ENCODE measurements at regions not wholly inside any gene's neighbourhood (a gene's known extent, or its start where the extent isn't known, plus 50 kb on each side); places are given as distances from the start of the nearest gene placed in this dataset.
A peak's percentile ranks its signal among the peaks of the same experiment; 100 is the strongest.

DNA sequence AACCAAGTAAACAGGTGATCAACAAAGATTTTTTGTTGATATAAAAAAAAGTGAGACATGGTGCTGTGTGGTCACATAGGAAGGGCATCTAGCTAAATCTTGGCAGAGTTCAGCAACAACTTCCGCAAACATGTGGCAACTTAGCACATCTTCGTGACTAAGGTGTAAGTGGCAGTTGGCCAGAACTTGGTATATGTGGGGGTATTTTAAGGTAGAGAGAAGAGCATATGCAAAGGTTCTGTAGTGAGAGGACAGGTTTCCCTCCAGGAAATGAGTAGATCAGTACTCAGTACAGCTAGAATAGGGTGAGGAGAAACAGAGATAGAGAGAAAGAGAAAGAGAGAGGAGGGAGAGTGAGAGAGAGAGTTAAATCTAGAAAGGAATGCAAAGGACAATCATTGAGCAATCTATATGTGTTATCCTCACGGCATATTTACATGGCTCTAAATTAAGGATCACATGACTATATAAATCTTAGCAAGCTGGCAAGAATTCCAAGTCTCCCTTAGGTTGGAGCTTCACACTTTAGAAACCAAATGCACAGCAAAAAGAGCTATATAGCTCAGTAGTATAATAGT, 227.7 kb upstream of the HMGA2 start:
- DNase-seq (ENCODE audit: low read depth in 2 of 2): no peak

DNA sequence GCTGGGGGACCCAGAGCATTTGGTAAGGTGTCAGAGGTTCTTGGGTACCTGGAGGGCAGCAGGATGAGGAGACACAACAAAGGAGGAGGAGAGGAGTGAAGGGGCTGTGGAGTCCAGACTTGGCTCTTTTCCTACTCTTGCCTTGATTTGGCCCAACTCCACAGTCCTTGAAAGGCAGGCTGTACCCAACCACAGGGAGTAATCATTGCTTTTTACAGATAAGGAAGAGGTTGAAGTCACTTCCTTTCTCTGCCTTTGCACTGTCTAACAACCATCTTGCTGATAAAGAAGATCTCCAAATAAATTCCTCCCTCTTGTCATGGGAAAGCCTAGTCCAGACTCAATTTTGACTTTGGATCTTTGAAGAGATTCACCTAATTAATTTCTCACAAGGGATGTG, 226.8 kb upstream of the HMGA2 start:
- DNase-seq (ENCODE audit: low read depth in 2 of 2): no peak

DNA sequence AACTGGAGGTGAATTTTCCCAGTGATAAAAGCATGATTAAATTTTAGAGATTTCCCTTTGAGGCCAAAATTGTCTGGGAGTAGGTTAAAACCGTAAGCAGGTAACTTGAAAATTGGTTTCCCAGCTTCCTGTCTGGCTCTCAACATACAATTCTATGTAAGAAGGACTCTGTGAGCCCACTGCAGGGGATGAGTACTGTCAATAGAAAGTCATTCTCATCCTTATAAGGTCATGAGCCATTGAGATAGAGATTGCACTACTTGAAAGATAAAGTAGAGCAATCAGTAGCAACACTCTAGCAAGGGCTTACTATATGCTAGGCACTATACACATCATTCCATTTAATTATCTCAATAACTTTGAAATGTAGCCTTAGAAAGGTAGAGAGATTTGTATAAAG, 225.6 kb upstream of the HMGA2 start:
- DNase-seq (ENCODE audit: low read depth in 2 of 2): no peak

DNA sequence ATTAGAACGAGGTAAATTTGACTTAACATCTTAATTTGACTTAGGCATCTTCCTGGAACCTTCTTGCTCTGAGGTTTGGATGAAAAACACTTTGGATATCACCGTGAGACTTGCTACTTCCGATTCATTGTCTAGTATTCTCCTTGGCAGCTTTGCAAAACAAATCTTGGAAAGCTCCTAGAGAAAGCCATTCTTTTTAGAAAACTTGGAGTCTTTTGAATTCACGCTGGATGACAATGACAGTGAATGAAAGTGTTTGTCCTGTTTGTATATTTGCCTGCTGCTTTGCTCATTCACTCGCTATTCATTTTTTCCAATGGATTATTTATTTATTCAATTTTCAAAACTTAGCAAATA, 222.1 kb upstream of the HMGA2 start:
- DNase-seq (ENCODE audit: low read depth in 2 of 2): no peak

DNA sequence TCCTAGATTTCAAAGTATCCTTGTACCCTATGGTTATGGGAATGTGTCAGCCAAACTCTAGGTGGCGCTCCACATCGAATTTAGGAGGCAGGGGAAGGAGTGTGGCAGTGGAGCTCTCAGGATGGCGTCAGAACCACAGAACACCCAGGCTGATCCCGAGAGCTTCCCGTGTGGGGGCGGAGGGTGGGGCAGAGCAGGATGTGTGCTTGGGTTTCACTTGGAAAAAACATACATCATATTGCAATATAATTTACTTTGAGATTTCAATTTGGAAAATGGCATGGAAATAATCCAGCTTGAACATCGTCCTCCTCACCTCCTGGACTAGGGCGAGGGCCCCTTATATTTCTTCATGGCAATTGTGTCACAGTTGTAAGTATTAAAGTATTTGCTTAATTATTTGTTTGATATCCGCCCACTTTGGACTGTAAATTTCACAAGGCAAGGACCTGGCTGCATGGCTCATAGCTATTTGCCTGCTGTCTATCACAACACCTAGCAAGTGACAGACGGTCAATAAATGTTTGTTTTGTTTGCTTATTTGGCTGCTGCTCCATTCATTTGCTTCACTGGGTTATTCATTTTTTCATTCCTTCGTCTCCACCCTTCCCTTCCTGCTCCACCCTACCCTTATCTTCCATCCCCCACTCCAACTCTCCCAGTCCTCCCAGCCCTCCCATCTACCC, 221.5 kb upstream of the HMGA2 start:
- DNase-seq (ENCODE audit: low read depth in 2 of 2): peak in 1 of 2 donors; percentile 4

DNA sequence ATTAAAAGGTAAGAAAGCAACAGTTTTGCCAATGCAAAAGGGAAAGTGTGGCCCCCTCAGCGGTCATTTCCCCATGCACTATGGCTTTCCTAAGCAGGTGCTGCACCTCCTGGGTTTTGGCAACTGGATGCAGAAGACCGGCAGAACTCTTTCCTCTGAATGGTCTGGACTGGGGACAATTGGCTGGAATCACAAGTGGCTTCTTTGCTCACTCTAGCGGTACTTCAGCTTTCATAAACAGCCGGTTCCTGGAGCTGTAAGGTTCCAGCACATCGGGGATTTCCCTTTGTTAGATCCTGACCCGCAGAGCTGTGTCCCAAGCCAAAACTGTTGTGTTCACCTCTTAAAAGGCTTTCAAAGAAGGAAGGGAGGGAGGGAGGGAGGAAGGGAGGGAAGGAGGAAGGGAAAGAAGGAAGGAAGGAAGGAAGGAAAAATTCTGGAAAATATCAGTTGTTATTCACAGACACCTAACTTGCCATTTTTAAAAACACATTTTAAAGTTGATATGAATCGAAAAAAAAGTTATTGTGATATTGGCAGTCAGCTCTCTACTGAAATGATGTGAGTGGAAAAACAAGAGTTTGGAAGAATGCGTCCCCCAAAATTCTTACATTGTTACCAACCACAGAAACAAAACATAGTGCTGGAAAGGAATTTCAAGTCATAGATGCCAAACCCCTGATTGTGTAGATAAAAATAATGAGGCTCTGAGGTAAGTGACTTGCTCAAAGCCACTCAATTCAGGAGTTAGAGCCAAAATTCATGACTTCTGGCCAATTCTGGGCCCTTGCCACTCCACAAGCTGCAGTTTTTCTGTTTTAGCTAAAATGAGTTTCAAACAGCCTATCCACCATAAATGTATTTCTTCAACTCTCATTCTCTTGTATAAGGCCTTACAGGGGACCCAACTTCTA, 220.6 kb upstream of the HMGA2 start:
- DNase-seq (ENCODE audit: low read depth in 2 of 2): no peak

DNA sequence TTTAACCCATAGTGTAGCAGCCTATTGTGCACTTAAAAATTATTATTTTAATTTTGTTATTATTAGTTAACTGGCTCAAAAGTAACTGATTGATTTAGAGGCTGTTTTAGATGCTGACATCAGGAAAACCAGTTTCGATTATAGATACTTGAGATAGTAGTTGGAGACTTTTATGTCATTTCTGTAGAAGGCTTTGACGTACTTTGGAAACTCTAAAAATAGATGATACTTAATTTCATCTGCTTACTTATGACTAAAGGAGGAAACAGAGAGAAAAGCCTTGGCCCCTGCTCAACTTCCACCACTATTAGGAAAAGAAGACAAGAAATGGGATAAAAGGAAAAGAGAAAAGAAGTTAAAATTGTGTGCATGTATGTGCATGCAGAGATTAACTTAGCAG, 219.3 kb upstream of the HMGA2 start:
- DNase-seq (ENCODE audit: low read depth in 2 of 2): no peak

DNA sequence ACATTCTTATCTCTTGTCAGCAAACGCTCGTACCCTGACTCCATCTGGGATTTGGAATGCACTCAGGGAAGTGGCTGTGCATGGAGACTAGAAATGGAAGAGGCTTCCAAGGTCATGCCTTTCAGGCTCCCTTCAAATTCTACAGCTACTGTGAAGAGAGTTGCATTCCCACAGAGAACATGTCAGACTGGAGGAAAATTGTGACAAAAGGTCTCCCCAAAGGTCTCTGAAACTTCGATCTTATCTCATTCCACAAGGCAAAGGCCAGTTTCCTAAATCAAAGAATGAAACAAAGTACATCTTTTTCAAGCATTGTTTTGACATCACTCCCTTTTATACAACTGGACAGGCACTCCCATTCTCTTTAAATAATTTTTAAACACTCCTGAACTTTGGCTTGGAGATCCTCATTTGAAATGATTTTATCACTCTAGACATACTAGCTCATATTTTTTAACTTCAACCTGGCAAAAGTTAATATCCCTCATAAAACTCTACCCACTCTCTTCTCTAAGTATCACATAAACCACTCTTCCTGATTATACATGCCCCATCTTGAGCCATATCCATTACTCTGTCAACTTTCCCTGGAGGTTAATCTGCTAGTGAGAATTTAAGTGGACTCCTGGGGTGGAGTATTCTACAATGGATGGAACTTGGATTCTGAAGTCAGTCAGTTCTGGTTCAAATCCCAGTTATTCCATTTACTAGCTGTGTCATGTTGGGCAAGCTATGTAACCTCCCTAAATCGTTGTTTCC, 218.1 kb upstream of the HMGA2 start:
- DNase-seq (ENCODE audit: low read depth in 2 of 2): no peak

DNA sequence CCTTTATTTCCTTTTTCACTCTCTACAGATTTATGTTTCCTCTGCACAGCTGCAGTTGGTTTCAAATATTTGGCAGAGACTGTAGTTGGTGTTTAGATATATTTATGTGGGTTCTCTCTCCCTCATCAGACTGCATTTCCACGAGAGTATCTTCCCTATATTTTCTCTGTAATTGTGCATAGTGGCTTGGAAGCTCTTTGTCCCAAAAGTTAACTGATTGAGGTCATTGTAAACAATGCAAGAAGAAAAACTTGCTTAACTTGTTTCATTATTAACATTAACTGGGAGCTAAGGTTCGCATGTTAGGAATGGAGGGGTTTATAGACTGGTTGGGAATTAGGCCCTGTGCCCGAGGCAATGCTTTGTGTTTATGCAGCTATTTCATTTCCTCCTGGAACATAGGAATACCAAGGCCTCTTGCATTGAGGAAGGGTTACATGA, 216.9 kb upstream of the HMGA2 start:
- DNase-seq (ENCODE audit: low read depth in 2 of 2): no peak

DNA sequence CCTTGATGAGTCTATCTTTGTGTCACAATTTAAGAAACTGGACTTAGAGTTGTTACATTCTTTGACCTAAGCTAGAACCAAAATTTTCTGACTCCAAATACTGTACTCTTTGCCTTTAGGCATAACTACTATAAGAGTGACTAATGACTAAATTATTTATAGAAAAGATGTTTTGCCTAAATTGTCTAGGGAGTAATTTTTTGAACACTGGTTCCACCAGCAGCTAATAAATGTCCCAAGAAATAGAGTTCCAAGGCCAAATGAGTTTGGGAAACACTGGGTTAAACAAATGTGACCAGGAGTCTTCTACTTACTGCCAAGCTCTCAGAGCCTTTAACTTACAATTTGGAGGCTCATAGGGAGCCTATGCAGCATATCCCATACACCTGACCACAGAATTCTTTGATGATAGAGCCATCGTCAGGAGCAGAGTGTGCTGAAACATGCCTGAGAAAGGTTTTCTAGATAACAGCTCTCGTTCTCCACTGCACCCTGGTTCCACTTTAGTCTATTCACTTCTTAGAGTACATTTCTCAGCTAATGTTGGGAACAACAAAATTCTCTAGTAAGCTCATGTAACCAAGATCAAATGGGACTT, 215.9 kb upstream of the HMGA2 start:
- no peak for DNase-seq (ENCODE audit: low read depth in 2 of 2)

DNA sequence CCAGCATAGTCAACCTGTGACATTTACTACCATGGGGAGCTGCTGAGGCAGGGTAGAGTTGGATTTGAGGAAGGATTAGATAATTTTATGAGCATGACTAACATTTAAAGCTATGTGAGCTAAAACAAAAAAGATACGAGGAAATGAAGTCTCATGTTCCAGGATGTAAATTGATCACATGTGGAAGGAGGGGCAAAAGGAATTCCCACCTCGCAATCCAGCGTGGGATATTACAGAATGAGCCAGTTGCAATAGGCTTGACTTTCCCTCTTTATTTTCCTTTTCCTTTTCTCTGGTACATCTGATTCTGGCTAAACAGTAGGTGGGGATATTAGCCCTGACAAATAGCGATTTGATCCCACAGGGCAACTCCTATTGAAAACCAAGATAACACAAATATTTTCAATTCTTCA, 214.9 kb upstream of the HMGA2 start:
- DNase-seq (ENCODE audit: low read depth in 2 of 2): no peak

DNA sequence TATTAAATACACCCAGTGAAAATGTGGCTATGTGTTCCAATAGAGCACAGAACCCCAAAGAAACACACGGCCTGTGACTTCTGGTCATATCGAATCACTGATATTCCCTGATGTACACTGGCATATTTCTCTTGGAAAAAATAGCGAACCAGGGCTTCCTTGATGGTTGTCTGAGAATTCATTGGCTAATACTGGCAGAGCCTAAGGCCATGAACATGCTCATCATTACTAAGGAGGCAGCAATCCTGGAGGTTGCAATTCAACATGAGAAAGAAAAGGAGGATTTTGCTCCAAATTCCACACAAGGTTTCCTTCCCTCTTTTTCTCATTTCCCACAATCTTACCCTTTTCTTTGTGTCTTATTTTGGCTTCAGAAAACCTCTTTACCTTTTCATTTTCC, 212.9 kb upstream of the HMGA2 start:
- DNase-seq (ENCODE audit: low read depth in 2 of 2): no peak

DNA sequence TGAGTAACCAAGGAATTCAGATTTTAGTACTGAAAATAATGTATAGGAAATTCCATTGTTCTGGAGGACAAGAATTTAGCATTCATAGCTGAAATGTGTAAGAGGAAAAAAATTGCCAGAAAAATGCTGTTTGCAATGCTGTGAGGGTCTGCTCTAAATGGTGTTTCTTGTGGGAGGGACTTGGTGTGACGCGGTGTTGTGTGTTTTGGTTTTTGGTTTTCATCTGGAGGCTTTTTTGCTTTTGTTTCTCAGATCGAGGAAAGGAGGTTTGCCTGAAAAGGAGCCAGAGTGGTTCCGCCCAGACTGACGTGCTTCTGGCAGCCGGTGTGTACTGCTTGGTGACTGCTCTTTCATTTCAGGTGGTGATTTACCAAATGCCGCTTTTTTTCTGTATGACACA, 211.8 kb upstream of the HMGA2 start:
- no peak for DNase-seq (ENCODE audit: low read depth in 2 of 2)

DNA sequence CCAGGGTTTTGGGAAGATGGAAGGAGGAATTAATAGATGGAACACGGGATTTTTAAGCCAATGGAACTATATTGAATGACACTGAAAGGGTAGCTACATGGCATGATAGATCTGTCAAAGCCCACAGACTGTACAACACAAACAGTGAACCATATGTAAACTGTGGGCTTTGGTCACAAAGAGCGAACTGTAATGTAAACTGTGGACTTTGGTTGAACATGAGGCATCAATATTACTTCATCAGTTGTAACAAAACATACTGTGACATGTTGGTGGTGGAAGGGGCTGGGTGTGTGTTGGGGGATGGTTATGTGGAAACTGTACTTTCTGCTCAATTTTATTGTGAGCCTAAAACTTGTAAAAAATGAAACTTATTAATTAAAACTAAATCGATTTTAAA, 210.6 kb upstream of the HMGA2 start:
- no peak for DNase-seq (ENCODE audit: low read depth in 2 of 2)

DNA sequence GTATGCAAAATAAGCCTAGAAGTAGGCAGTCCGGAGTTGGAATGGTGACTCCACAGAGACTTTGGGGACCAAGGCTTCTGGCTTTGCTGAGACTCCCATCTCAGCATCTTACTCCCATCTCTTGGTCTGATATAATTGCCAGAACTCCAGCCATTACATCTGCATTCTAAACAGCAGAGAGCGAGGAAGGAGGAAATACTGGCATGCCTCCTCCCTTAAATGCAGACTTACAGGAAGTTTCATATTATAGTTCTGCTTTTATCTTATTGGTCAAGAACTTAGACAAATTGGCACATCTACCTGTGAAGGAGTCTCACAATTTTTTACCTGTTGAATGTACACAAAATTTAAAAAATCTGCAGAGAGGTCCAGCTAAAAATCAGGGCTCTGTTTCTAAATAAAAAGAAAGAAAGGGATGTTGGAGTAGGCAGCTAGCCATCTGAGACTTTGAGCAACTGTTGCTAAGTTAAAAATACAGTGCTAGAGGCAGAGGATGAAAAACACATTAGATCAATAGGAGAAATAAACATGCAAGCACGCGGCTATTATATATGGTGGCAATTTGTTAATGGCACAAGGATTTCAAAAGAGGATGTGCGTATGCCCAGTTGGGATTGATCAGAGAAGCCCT, 209.9 kb upstream of the HMGA2 start:
- no peak for DNase-seq (ENCODE audit: low read depth in 2 of 2)

DNA sequence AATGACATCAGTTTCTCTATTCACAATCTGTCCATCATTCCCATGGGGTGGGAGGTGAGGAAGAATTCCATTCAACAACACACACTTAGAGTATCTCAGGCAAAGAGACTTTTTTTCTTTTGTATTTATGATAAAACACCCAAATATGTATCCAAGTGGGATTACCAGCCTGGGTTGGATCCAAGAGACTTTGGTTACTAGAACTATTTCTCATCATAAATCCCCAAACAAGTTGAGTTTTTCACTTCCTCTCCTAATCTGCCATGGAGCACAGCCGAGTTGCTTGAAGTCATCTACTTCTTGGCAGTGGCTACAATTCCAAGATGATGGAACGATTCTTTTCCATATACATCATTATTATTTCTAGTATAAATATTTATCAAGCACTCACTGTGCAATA, 209.2 kb upstream of the HMGA2 start:
- DNase-seq (ENCODE audit: low read depth in 2 of 2): no peak

DNA sequence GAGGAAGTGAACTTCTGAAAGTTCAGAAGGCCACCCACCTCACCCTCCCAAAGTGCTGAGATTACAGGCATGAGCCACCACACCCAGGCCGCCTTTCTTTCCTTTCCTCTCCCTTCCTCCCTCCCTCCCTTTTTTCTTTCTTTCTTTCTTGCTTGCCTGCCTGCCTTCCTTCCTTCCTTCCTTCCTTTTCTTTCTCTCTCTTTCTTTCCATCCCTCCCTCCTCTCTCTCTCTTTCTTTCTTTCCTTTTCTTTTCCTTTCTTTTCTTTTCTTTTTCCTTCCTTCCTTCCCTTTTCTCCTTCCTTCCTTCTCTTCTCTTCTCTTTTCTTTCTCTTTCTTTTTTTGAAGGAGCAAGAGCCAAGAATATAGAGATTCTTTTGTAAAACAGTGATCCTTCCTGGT, 208.3 kb upstream of the HMGA2 start:
- DNase-seq (ENCODE audit: low read depth in 2 of 2): no peak

DNA sequence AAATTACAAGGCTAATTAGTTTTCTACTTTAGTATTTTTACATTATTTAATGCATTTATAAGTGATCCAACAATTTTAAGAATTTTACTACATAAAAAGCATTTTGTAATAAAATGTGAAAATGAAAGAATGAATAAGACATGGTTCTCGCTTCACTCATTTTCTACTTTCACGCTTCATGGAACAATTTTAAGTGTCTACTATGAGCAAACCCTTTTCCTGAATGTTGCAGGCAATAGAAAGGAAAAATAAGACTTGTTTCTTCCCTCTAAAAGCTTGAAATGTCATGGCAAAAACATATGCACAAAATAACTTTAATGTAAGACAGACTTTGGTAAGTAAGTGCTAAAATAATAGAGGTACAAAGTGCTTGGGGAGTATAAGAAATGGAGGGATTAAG, 205.7 kb upstream of the HMGA2 start:
- no peak for DNase-seq (ENCODE audit: low read depth in 2 of 2)

DNA sequence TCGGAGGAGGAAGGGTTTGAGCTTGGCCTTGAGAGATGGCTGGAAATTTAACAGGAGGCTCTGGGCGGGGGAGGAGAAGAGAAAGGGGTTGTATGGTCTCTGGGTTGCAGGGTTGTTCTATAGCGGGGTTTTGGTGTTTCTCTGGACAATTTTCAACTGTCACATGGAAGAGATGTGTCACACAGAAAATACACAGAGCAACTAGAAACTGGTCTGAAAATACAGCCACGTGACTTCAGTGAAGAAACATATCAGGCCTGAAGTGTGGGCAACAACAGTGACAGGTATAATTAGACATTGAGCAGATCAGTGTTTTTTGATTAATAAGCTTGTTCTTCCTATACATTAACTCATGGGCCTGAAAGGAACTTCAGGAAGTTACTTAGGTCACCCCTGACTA, 205.3 kb upstream of the HMGA2 start:
- DNase-seq (ENCODE audit: low read depth in 2 of 2): no peak

DNA sequence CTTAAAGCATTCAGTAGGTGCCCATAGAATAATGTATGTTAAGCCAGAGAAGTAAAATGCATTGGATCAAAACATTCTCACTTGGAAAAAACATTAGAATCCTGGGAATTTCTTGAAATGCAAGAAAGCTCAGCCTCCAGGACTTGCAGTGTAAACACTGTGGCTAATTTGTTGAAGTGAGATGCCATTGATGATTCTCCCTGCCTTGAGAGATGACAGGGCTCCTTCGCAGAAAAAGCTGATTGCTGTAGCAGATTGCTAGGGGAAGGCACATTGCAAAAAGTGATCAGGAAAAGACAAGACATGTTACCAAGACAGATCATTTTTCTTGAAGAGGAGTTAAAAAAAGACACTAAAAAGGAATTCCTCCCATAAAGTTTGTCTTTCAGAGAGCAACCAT, 204.2 kb upstream of the HMGA2 start:
- DNase-seq (ENCODE audit: low read depth in 2 of 2): no peak

DNA sequence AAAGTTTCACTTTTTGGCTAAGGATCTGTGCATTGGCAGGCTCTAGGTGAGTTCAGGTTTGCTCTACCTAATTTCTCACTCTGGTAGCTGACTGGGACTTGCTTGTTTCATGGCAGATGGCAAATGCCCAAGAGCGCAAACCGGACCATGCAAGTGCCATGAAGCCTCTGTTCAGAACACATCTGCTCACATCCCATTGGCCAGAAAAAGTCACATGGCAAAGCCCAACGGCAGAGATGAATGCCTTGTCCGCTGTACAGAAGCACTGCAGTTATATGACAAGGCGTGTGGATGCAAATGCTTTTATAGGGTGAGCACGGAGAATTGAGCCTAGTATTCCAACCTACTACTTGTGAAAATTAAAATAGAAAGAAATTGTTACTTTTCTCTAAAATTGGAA, 202.2 kb upstream of the HMGA2 start:
- DNase-seq (ENCODE audit: low read depth in 2 of 2): no peak
